H1 (cell line): ENCODE measurements at regions not wholly inside any gene's neighbourhood (a gene's known extent, or its start where the extent isn't known, plus 50 kb on each side); places are given as distances from the start of the nearest gene placed in this dataset.

Experiments used
- CTCF ChIA-PET: fragments of 300-600 bp; sonication (Branson Sonifier 250); formaldehyde crosslinking; loops from one replicate; lab custom pipeline; 2021; ENCODE audit not compliant: partially characterized antibody; lab: Charles Lee
- POLR2A ChIA-PET: fragments of 300-600 bp; sonication (Branson Sonifier 250); formaldehyde crosslinking; loops from one replicate; lab custom pipeline; 2021; ENCODE audit warnings: inconsistent platforms; ENCODE audit not compliant: partially characterized antibody; lab: Charles Lee
- DNase-seq, 2 experiments: peaks; one replicate each; pipeline versions ENCODE4 v3.0.0 to v3.0.0-alpha.2; 2010 to 2022; ENCODE audit warnings: low spot score in 2 of 2, low read depth in 1 of 2, mixed read lengths in 1 of 2
- FAIRE-seq: peaks from 2 replicates; lab custom pipeline; 2011; peaks lifted over from hg19 to GRCh38; lab: Jason Lieb, UNC
- H2AFZ ChIP-seq: 2 replicates; pipeline ENCODE4 v1.8.1; 2012; ENCODE audit warnings: low read length, inconsistent platforms
- H2AK5ac ChIP-seq: 2 replicates; pipeline ENCODE4 v1.6.1; 2013; ENCODE audit warnings: low read depth, low read length
- H2BK120ac ChIP-seq: replicated peaks from 2 replicates; pipeline ENCODE3; 2013; ENCODE audit warnings: low read depth, low read length, inconsistent platforms
- H2BK12ac ChIP-seq: 2 replicates; pipeline ENCODE4 v1.6.1; 2013; ENCODE audit warnings: low read depth, low read length
- H2BK15ac ChIP-seq: 2 replicates; pipeline ENCODE4 v1.6.1; 2013; ENCODE audit warnings: low read length
- H2BK20ac ChIP-seq: 2 replicates; pipeline ENCODE4 v1.6.1; 2013; ENCODE audit warnings: low read length
- H2BK5ac ChIP-seq: 2 replicates; pipeline ENCODE4 v1.6.1; 2013; ENCODE audit warnings: low read depth, low read length
- H3K14ac ChIP-seq: 2 replicates; pipeline ENCODE4 v1.6.1; 2013; ENCODE audit warnings: inconsistent platforms; ENCODE audit not compliant: insufficient read length
- H3K18ac ChIP-seq: 2 replicates; pipeline ENCODE4 v1.6.1; 2013; ENCODE audit warnings: low read length; ENCODE audit errors: extremely low read depth
- H3K23ac ChIP-seq: 2 replicates; pipeline ENCODE4 v1.6.1; 2013; ENCODE audit warnings: inconsistent platforms; ENCODE audit not compliant: insufficient read length
- H3K23me2 ChIP-seq: 2 replicates; pipeline ENCODE4 v1.6.1; 2013; ENCODE audit warnings: low read depth, low read length
- H3K27ac ChIP-seq: 2 replicates; pipeline ENCODE4 v1.6.1; 2011; ENCODE audit warnings: low read depth, low read length, inconsistent platforms
- H3K27me3 ChIP-seq, 4 experiments: replicated peaks in 1 of 4; 1 replicate in 1 of 4; 2 replicates in 3 of 4; pipeline versions ENCODE4 v1.6.1 to v1.8.1; 2011 to 2013; ENCODE audit warnings: low read length in 3 of 4, mild to moderate bottlenecking in 3 of 4, inconsistent platforms in 2 of 4, mixed read lengths in 2 of 4, moderate library complexity in 1 of 4; ENCODE audit not compliant: control insufficient read depth in 3 of 4, insufficient read depth in 3 of 4; ENCODE audit errors: extremely low read depth in 1 of 4
- H3K36me3 ChIP-seq, 4 experiments: 2 replicates each; pipeline versions ENCODE4 v1.6.1 to v1.8.1; 2011 to 2013; ENCODE audit warnings: mild to moderate bottlenecking in 4 of 4, low read length in 3 of 4, moderate library complexity in 2 of 4, control low read depth in 1 of 4, inconsistent platforms in 1 of 4; ENCODE audit not compliant: insufficient read depth in 4 of 4, control insufficient read depth in 2 of 4
- H3K4ac ChIP-seq: replicated peaks from 2 replicates; pipeline ENCODE3; 2013; ENCODE audit warnings: low read length, low read depth, mixed read lengths, inconsistent platforms; ENCODE audit not compliant: insufficient read length
- H3K4me1 ChIP-seq, 4 experiments: replicated peaks in 1 of 4; 1 replicate in 1 of 4; 2 replicates in 3 of 4; pipeline versions ENCODE4 v1.6.1 to v1.8.1; 2011 to 2013; ENCODE audit warnings: low read length in 3 of 4, inconsistent platforms in 2 of 4, mixed read lengths in 1 of 4; ENCODE audit not compliant: insufficient read depth in 4 of 4, control insufficient read depth in 3 of 4
- H3K4me2 ChIP-seq, 2 experiments: 2 replicates each; pipeline versions ENCODE4 v1.6.1 to v1.8.1; 2011 to 2013; ENCODE audit warnings: low read depth in 2 of 2, low read length in 2 of 2, control low read depth in 1 of 2, inconsistent platforms in 1 of 2, mild to moderate bottlenecking in 1 of 2; ENCODE audit not compliant: insufficient read depth in 1 of 2
- H3K4me3 ChIP-seq, 4 experiments: fragments of 200-600, 300-600 bp in 1 of 4; sonication (generic), shearing (Covaris generic), sonication (Bioruptor Twin) in 1 of 4; 2 replicates each; pipeline versions ENCODE4 v1.5.1 to v1.8.1; 2011 to 2016; ENCODE audit warnings: low read length in 4 of 4, low read depth in 3 of 4, control low read depth in 2 of 4, inconsistent platforms in 2 of 4, mild to moderate bottlenecking in 2 of 4, mixed read lengths in 1 of 4, moderate library complexity in 1 of 4; ENCODE audit not compliant: insufficient read depth in 2 of 4; ENCODE audit errors: extremely low read depth in 1 of 4
- H3K56ac ChIP-seq: replicated peaks from 2 replicates; pipeline ENCODE3; 2013; ENCODE audit warnings: low read depth, mild to moderate bottlenecking, mixed read lengths, low read length, inconsistent platforms; ENCODE audit not compliant: insufficient read length
- H3K79me1 ChIP-seq: 2 replicates; pipeline ENCODE4 v1.6.1; 2013; ENCODE audit warnings: low read depth, low read length, control low read depth
- H3K79me2 ChIP-seq, 2 experiments: 2 replicates each; pipeline versions ENCODE4 v1.6.1 to v1.8.1; 2012 to 2013; ENCODE audit warnings: low read length in 2 of 2, mild to moderate bottlenecking in 2 of 2, inconsistent platforms in 1 of 2; ENCODE audit not compliant: insufficient read depth in 2 of 2, control insufficient read depth in 1 of 2
- H3K9ac ChIP-seq, 4 experiments: replicated peaks in 1 of 4; 1 replicate in 1 of 4; 2 replicates in 3 of 4; pipeline versions ENCODE4 v1.6.1 to v1.8.1; 2011 to 2013; ENCODE audit warnings: low read depth in 3 of 4, low read length in 3 of 4, control low read depth in 2 of 4, mild to moderate bottlenecking in 2 of 4, moderate library complexity in 2 of 4, inconsistent platforms in 1 of 4; ENCODE audit errors: extremely low read depth in 1 of 4
- H3K9me3 ChIP-seq, 2 experiments: 2 replicates each; pipeline versions ENCODE4 v1.6.1 to v1.8.1; 2012 to 2013; ENCODE audit warnings: mild to moderate bottlenecking in 2 of 2, moderate library complexity in 2 of 2, control low read depth in 1 of 2, inconsistent platforms in 1 of 2, low read depth in 1 of 2, low read length in 1 of 2, mixed read lengths in 1 of 2; ENCODE audit not compliant: insufficient read depth in 2 of 2
- H4K20me1 ChIP-seq, 2 experiments: replicated peaks in 1 of 2; 2 replicates each; pipeline versions ENCODE3 to v1.8.1; 2011 to 2013; ENCODE audit warnings: inconsistent platforms in 2 of 2, low read length in 2 of 2, mild to moderate bottlenecking in 1 of 2; ENCODE audit not compliant: insufficient read depth in 2 of 2, control insufficient read depth in 1 of 2
- H4K5ac ChIP-seq: 2 replicates; pipeline ENCODE4 v1.6.1; 2013; ENCODE audit warnings: low read length, low read depth, mixed read lengths, inconsistent platforms; ENCODE audit not compliant: insufficient read length
- H4K8ac ChIP-seq: 2 replicates; pipeline ENCODE4 v1.8.0; 2013; ENCODE audit warnings: mild to moderate bottlenecking, moderate library complexity, low read length, inconsistent platforms; ENCODE audit not compliant: insufficient read depth; ENCODE audit errors: extremely low read depth
- H4K91ac ChIP-seq: replicated peaks from 2 replicates; pipeline ENCODE3; 2013; ENCODE audit warnings: low read length, mixed read lengths, inconsistent platforms; ENCODE audit not compliant: insufficient read length
- CHD7 ChIP-seq: fragments of 300-600 bp; sonication (generic); IDR thresholded peaks from 2 replicates; pipeline ENCODE4 v1.7.1; 2012; ENCODE audit warnings: low read length, moderate library complexity, mild to moderate bottlenecking, inconsistent platforms; ENCODE audit not compliant: insufficient replicate concordance
- WGBS, 2 experiments: shearing (Covaris generic) in 1 of 2; methylation state at CpG; one replicate each; pipeline versions ENCODE4 v1.1.6 to v1.1.7; 2013 to 2015; ENCODE audit warnings: low lambda C conversion rate in 2 of 2, mixed read lengths in 2 of 2, inconsistent platforms in 1 of 2, low coverage in 1 of 2, missing lambda C conversion rate in 1 of 2; ENCODE audit not compliant: insufficient replicate concordance in 2 of 2, insufficient coverage in 1 of 2, insufficient read length in 1 of 2; ENCODE audit errors: extremely low coverage in 1 of 2, missing lambda C conversion rate in 1 of 2; 5-methylcytosine and 5-hydroxymethylcytosine counted together

DNA sequence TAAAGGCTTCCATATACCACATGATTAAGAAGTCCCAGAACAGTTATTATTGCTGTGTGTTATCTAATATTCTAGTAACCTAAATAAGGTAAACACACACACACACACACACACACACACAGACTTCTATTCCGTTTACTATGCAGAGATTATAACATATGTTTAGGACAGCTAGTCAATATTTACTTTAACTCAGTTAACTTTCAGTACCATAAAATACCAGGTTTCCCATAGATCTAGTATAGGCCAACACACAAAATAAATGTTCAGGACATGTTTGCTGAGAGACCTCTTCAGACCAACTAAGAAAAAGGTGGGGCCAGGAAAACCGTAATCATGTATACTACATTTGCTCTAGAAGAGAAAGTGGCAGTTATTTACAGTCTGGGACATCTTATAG is 365.5 kb downstream of the KLHL13 start:
- ChIA-PET POLR2A (no interaction called here), CTCF (interaction anchor here (1.2 kb wide), 1 partner anchor 9 kb away, joined by 3 read pairs; no protein-coding TSS in a partner anchor)
- no peak overlapping the region for H3K23ac ChIP-seq
- no peak overlapping the region for H4K5ac ChIP-seq
- no peak for DNase-seq
- no peaks in the 10 kb centered on the region for H3K79me2 ChIP-seq
- H4K20me1 ChIP-seq, result no peaks in the 10 kb centered on the region
- H3K79me1 ChIP-seq, result no peaks in the 10 kb centered on the region
- no peak overlapping the region for H3K14ac ChIP-seq
- FAIRE-seq, result no peak
- no peak overlapping the region for H3K56ac ChIP-seq
- H3K23me2 ChIP-seq, result no peaks in the 10 kb centered on the region
- H3K36me3 ChIP-seq, result no peaks in the 10 kb centered on the region
- H2AFZ ChIP-seq, result no peak overlapping the region
- H2BK20ac ChIP-seq, result no peak overlapping the region
- no peaks in the 10 kb centered on the region for H3K27me3 ChIP-seq
- H3K4me3 ChIP-seq, result no peak overlapping the region
- no peak overlapping the region for H4K8ac ChIP-seq
- H2AK5ac ChIP-seq, result no peak overlapping the region
- H3K4ac ChIP-seq, result no peak overlapping the region
- no peak overlapping the region for H4K91ac ChIP-seq
- no peak overlapping the region for H2BK5ac ChIP-seq
- no peak overlapping the region for H3K4me2 ChIP-seq
- H2BK12ac ChIP-seq, result no peak overlapping the region
- WGBS, 2 experiments, result 92% methylated on average over 2 of the region's 2 CpGs; no CpG with 5 or more reads in 1 of the 2 experiments
- H2BK15ac ChIP-seq, result no peak overlapping the region
- H3K27ac ChIP-seq, result no peak overlapping the region
- no peaks in the 10 kb centered on the region for H3K4me1 ChIP-seq
- no peak overlapping the region for H2BK120ac ChIP-seq
- H3K9ac ChIP-seq, result no peak overlapping the region
- no peaks in the 10 kb centered on the region for H3K9me3 ChIP-seq
- no peak overlapping the region for H3K18ac ChIP-seq
- no peak for TF ChIP-seq CHD7
